Gastrocnemius medialis (tissue), 4 donors: ENCODE measurements at regions not wholly inside any gene's neighbourhood (a gene's known extent, or its start where the extent isn't known, plus 50 kb on each side); places are given as distances from the start of the nearest gene placed in this dataset.
A peak's percentile ranks its signal among the peaks of the same experiment; 100 is the strongest.

Source experiments
- ATAC-seq, 2 donors: fragments of 150-250 bp; one replicate each; pipeline ENCODE4 v1.9.1; 2016
- DNase-seq, 2 donors: peaks; one replicate each; pipeline ENCODE4 v3.0.0-alpha.2; 2019
- H3K27ac ChIP-seq, 4 donors: fragments of 200-600 bp; sonication (generic); 1 replicate in 1 of 4; 2 replicates in 3 of 4; pipeline ENCODE4 v1.5.1; 2016 to 2018; ENCODE audit warnings: mild to moderate bottlenecking in 2 of 4, moderate library complexity in 1 of 4
- H3K27me3 ChIP-seq, 3 donors: fragments of 200-600 bp; sonication (generic) in 2 of 3; 1 replicate in 1 of 3; 2 replicates in 2 of 3; pipeline versions ENCODE4 v1.5.1 to v1.6.0; 2016 to 2019; ENCODE audit warnings: mild to moderate bottlenecking in 1 of 3, moderate library complexity in 1 of 3
- H3K36me3 ChIP-seq, 2 donors: fragments of 200-600 bp; sonication (generic) in 1 of 2; one replicate each; pipeline ENCODE4 v1.5.1; 2017 to 2018
- H3K4me1 ChIP-seq, 2 donors: fragments of 200-600 bp; sonication (generic) in 1 of 2; one replicate each; pipeline ENCODE4 v1.5.1; 2016 to 2017; ENCODE audit warnings: mild to moderate bottlenecking in 2 of 2
- H3K4me3 ChIP-seq, 4 donors: fragments of 200-600 bp; sonication (generic) in 3 of 4; 1 replicate in 1 of 4; 2 replicates in 3 of 4; pipeline ENCODE4 v1.5.1; 2016 to 2019; ENCODE audit warnings: mild to moderate bottlenecking in 2 of 4
- H3K9me3 ChIP-seq, 3 donors: fragments of 200-600 bp; sonication (generic) in 2 of 3; 1 replicate in 1 of 3; 2 replicates in 2 of 3; pipeline ENCODE4 v1.5.1; 2016 to 2019
- CTCF ChIP-seq, 5 experiments: fragments of 450-650 bp in 3 of 5; fragments of 200-600 bp in 2 of 5; sonication (generic) in 2 of 5; IDR thresholded peaks in 4 of 5; conservative IDR thresholded peaks in 1 of 5; 1 replicate in 4 of 5; 2 replicates in 1 of 5; pipeline ENCODE4 v1.5.1; 2016 to 2019; ENCODE audit warnings: antibody characterized with exemption in 5 of 5, mild to moderate bottlenecking in 3 of 5, moderate library complexity in 3 of 5
- POLR2A ChIP-seq, 2 donors: fragments of 450-650 bp; IDR thresholded peaks; one replicate each; pipeline ENCODE4 v1.6.1; 2017; ENCODE audit warnings: antibody characterized with exemption in 2 of 2, mild to moderate bottlenecking in 2 of 2, moderate library complexity in 2 of 2
- in situ Hi-C, 4 donors: fragments of 200-750 bp; cut with MboI; loops; one replicate each; pipeline versions ENCODE4 v1.15.0 to v1.8.0; 2017; ENCODE audit warnings: low sequenced_read_pairs in 4 of 4
- intact Hi-C: fragments of 100-400 bp; cut with DNase I; formaldehyde crosslinking; loops from one replicate; pipeline ENCODE4 v1.15.1; 2023; ENCODE audit warnings: low total_unique reads

DNA sequence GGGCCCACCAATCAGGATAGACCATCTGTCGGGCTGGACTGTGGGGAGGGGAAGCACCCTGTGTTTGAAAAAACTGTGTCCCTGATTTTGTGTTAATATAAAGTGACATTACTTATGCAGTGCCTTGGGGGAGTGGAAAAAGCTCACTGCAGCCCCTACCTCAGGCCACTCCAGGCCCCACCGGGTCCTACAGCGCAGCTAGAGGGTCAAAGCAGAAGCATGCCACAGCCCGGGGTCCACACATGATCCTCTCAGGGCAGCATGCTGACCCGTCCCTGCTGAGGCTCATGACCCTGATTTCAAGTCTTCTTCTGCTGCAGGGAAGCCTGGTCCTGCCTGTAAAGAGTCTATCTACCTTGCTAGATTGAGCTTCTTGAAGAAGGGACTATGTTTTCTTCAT lies 133.0 kb upstream of the PLCB4 start:
- Histone ChIP-seq H3K27ac (no peak overlapping the region), H3K27me3 (no peaks in the 10 kb centered on the region), H3K4me3 (no peak overlapping the region), H3K4me1 (peaks cover 10 to 11% of the 10 kb centered on the region in 2 donors), H3K9me3 (no peaks in the 10 kb centered on the region), H3K36me3 (no peaks in the 10 kb centered on the region)
- intact Hi-C loops = no loop called here
- in situ Hi-C loops = no loop called here
- ATAC-seq = no peak
- TF ChIP-seq CTCF (IDR thresholded peaks at IDR 0.05 in 4 of 5, conservative IDR thresholded peaks at IDR 0.05 in 1 of 5) = no peak
- no peak for TF ChIP-seq POLR2A (IDR thresholded peaks at IDR 0.05)
- no peak for DNase-seq

DNA sequence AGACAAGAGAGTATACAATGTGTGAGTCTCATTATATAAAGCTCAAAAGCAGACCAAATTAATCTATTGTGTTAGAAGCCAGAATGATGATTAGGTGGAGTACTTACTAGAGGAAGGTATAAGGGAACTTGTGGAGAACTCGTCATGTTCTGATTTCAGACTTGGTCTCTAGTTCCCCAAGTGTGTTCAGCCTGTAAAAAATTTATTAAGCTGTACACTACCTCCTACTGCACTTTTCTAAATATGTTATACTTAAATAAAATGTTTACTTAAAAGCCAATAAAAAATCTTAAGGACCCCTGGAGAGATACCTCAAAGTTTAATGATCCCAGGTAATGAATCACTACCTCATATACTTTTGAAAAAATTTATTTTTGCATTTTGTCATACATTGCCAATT lies 130.4 kb upstream of the PLCB4 start:
- Histone ChIP-seq H3K27ac (no peak overlapping the region), H3K4me1 (peaks cover 5% of the 10 kb centered on the region in 2 donors), H3K27me3 (no peaks in the 10 kb centered on the region), H3K36me3 (no peaks in the 10 kb centered on the region), H3K4me3 (no peak overlapping the region), H3K9me3 (no peaks in the 10 kb centered on the region)
- ATAC-seq (no peak), DNase-seq (no peak)
- TF ChIP-seq CTCF (IDR thresholded peaks at IDR 0.05 in 4 of 5, conservative IDR thresholded peaks at IDR 0.05 in 1 of 5) (no peak), POLR2A (IDR thresholded peaks at IDR 0.05) (no peak)
- intact Hi-C loops = no loop called here
- in situ Hi-C loops = no loop called here

DNA sequence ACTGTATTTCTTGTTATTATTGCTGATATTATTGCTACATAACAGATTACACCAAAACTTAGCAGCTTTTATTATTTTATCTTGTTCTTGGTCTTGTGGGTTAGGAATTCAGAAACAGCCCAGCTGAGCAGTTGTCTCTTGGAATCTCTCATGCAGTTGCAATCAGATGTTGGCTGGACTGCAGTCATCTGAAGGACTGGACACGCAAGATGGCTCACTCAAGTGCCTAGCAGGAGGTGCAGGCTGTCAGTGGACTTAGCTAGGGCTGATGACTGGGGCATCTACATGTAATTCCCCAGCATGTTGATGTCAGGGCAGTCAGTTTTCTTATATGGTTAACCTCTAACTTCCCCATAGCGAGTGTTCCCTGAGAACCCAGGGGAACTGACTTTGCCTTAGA lies 128.6 kb upstream of the PLCB4 start:
- in situ Hi-C loops = no loop called here
- Histone ChIP-seq H3K27me3 (no peaks in the 10 kb centered on the region), H3K4me1 (peaks cover 1 to 5% of the 10 kb centered on the region in 2 donors), H3K4me3 (no peak overlapping the region), H3K9me3 (no peaks in the 10 kb centered on the region), H3K27ac (no peak overlapping the region), H3K36me3 (no peaks in the 10 kb centered on the region)
- peak in 1 of 2 donors; percentile 13 for DNase-seq
- TF ChIP-seq POLR2A (IDR thresholded peaks at IDR 0.05) (no peak), CTCF (IDR thresholded peaks at IDR 0.05 in 4 of 5, conservative IDR thresholded peaks at IDR 0.05 in 1 of 5) (no peak)
- no peak for ATAC-seq
- intact Hi-C loops = no loop called here

DNA sequence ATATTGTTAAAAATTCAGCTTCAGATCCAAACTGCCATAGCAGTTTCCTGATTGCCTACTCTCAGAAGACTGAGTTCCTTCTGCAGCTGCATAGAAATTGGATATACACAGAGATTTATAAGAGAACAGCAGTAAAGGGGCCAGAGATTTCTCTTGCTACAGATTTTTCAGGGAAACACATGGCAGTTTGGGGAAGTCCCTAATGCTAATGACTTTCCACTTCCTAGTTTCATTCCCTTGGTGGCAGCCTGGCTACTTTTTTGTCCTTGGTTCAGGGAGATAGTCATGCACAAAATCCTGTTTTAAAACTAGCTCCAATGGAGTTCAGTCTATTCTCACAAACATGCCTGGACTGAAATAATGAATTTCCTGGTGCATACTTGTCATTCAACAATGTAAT lies 125.3 kb upstream of the PLCB4 start:
- Histone ChIP-seq H3K4me3 (no peak overlapping the region), H3K27ac (no peak overlapping the region), H3K4me1 (peaks cover 9 to 14% of the 10 kb centered on the region in 2 donors), H3K27me3 (no peaks in the 10 kb centered on the region), H3K9me3 (no peaks in the 10 kb centered on the region), H3K36me3 (no peaks in the 10 kb centered on the region)
- intact Hi-C loops = no loop called here
- ATAC-seq (no peak), DNase-seq (no peak)
- in situ Hi-C loops = no loop called here
- TF ChIP-seq POLR2A (IDR thresholded peaks at IDR 0.05) = no peak
- TF ChIP-seq CTCF (IDR thresholded peaks at IDR 0.05 in 4 of 5, conservative IDR thresholded peaks at IDR 0.05 in 1 of 5) = no peak
